GM23338 (cell line): ENCODE measurements at regions not wholly inside any gene's neighbourhood (a gene's known extent, or its start where the extent isn't known, plus 50 kb on each side); places are given as distances from the start of the nearest gene placed in this dataset.

Source experiments
- ATAC-seq: fragments of 200-7000 bp; cut with Tn5 transposase; 3 replicates; pipeline ENCODE4 v1.9.1; 2020
- DNase-seq: peaks from one replicate; pipeline ENCODE4 v3.0.0-alpha.2; 2015; ENCODE audit warnings: low spot score
- H2AFZ ChIP-seq: fragments of 200-600 bp; sonication (generic); 2 replicates; pipeline ENCODE4 v1.8.0; 2016; ENCODE audit warnings: antibody characterized with exemption, mild to moderate bottlenecking, moderate library complexity
- H3F3A ChIP-seq: fragments of 200-600 bp; sonication (generic); replicated peaks from 2 replicates; pipeline ENCODE4 v1.8.0; 2017; ENCODE audit warnings: antibody characterized with exemption, mixed run types, low read depth
- H3K27ac ChIP-seq: fragments of 200-600 bp; sonication (generic); 2 replicates; pipeline ENCODE4 v1.6.1; 2016; ENCODE audit warnings: low read depth
- H3K27me3 ChIP-seq: fragments of 200-600 bp; sonication (generic); 2 replicates; pipeline ENCODE4 v1.8.0; 2016; ENCODE audit warnings: mild to moderate bottlenecking, mixed run types, moderate library complexity; ENCODE audit not compliant: insufficient read depth
- H3K36me3 ChIP-seq: fragments of 200-600 bp; sonication (generic); 2 replicates; pipeline ENCODE4 v1.8.0; 2016; ENCODE audit warnings: mild to moderate bottlenecking; ENCODE audit not compliant: insufficient read depth
- H3K4me1 ChIP-seq: fragments of 200-600 bp; sonication (generic); 2 replicates; pipeline ENCODE4 v1.8.0; 2016; ENCODE audit warnings: mild to moderate bottlenecking, moderate library complexity; ENCODE audit not compliant: insufficient read depth
- H3K4me2 ChIP-seq: fragments of 200-600 bp; sonication (generic); 2 replicates; pipeline ENCODE4 v1.7.1; 2017; ENCODE audit warnings: mixed run types
- H3K4me3 ChIP-seq: fragments of 200-600 bp; sonication (generic); 2 replicates; pipeline ENCODE4 v1.6.1; 2016; ENCODE audit warnings: mixed run types
- H3K79me2 ChIP-seq: fragments of 200-600 bp; sonication (generic); replicated peaks from 2 replicates; pipeline ENCODE4 v1.8.0; 2017; ENCODE audit warnings: mild to moderate bottlenecking; ENCODE audit not compliant: insufficient read depth
- H3K9me2 ChIP-seq: fragments of 200-600 bp; sonication (generic); 2 replicates; pipeline ENCODE4 v1.8.0; 2017; ENCODE audit not compliant: insufficient read depth
- H4K20me1 ChIP-seq: fragments of 200-600 bp; sonication (generic); replicated peaks from 2 replicates; pipeline ENCODE4 v1.8.0; 2017; ENCODE audit warnings: mild to moderate bottlenecking; ENCODE audit not compliant: insufficient read depth
- H3K27ac Mint-ChIP-seq: 2 replicates; pipeline ENCODE4 v1.8.0; 2020; ENCODE audit warnings: inconsistent platforms, mild to moderate bottlenecking, moderate library complexity, mixed read lengths
- H3K27me3 Mint-ChIP-seq: 3 replicates; pipeline ENCODE4 v1.8.0; 2022; ENCODE audit warnings: low read depth, mild to moderate bottlenecking, moderate library complexity, mixed read lengths, inconsistent platforms; ENCODE audit not compliant: insufficient read depth, poor library complexity
- H3K36me3 Mint-ChIP-seq: 3 replicates; pipeline ENCODE4 v1.8.0; 2021; ENCODE audit warnings: low read depth, mild to moderate bottlenecking, inconsistent platforms, moderate library complexity, mixed read lengths
- H3K4me1 Mint-ChIP-seq: 3 replicates; pipeline ENCODE4 v1.8.0; 2020; ENCODE audit warnings: mild to moderate bottlenecking, inconsistent platforms, mixed read lengths
- H3K4me3 Mint-ChIP-seq: 3 replicates; pipeline ENCODE4 v1.8.0; 2021; ENCODE audit warnings: moderate library complexity, mild to moderate bottlenecking, inconsistent platforms, mixed read lengths
- H3K9me3 Mint-ChIP-seq: 3 replicates; pipeline ENCODE4 v1.8.0; 2020; ENCODE audit warnings: moderate library complexity, mild to moderate bottlenecking, inconsistent platforms, mixed read lengths
- CREB1 ChIP-seq: fragments of 250-450 bp; sonication (Bioruptor Pico); IDR thresholded peaks from 2 replicates; pipeline ENCODE4 v1.5.0; 2020; ENCODE audit warnings: low read depth, mild to moderate bottlenecking, moderate library complexity
- EZH2 ChIP-seq: fragments of 200-600 bp; sonication (generic); IDR thresholded peaks from one replicate; pipeline ENCODE4 v1.8.0; 2017; ENCODE audit warnings: antibody characterized with exemption, mild to moderate bottlenecking, low read depth; ENCODE audit not compliant: unreplicated experiment
- EZH2phosphoT487 ChIP-seq: fragments of 200-600 bp; sonication (generic); IDR thresholded peaks from one replicate; pipeline ENCODE4 v1.8.1; 2018; ENCODE audit warnings: antibody characterized with exemption; ENCODE audit not compliant: unreplicated experiment
- JUNB ChIP-seq: IDR thresholded peaks from one replicate; pipeline ENCODE4 v1.6.1; 2016; ENCODE audit warnings: antibody characterized with exemption; ENCODE audit not compliant: unreplicated experiment
- NANOG ChIP-seq: IDR thresholded peaks from 2 replicates; pipeline ENCODE4 v1.6.1; 2016; ENCODE audit warnings: antibody characterized with exemption, borderline replicate concordance
- POLR2AphosphoS5 ChIP-seq: IDR thresholded peaks from 2 replicates; pipeline ENCODE4 v1.6.1; 2016; ENCODE audit warnings: antibody characterized with exemption, low read depth
- STAT1 ChIP-seq: IDR thresholded peaks from one replicate; pipeline ENCODE4 v1.6.1; 2016; ENCODE audit warnings: antibody characterized with exemption; ENCODE audit not compliant: unreplicated experiment
- ZNF114 ChIP-seq: fragments of 250-450 bp; sonication (Bioruptor Pico); IDR thresholded peaks from 2 replicates; pipeline ENCODE4 v1.5.0; 2020; ENCODE audit warnings: mild to moderate bottlenecking, moderate library complexity
- ZNF331 ChIP-seq: fragments of 250-450 bp; sonication (Bioruptor Pico); IDR thresholded peaks from 2 replicates; pipeline ENCODE4 v1.5.0; 2020; ENCODE audit warnings: low read depth, mild to moderate bottlenecking, moderate library complexity
- TF ChIP-seq, protein P1 (sequence below): IDR thresholded peaks from one replicate; pipeline ENCODE4 v1.6.1; 2018; ENCODE audit warnings: antibody characterized with exemption; ENCODE audit not compliant: unreplicated experiment
- TF ChIP-seq, protein P2 (sequence below): IDR thresholded peaks from 2 replicates; pipeline ENCODE4 v1.6.1; 2016; ENCODE audit warnings: antibody characterized with exemption
- TF ChIP-seq, protein P3 (sequence below), 2 experiments: fragments of 200-600 bp in 1 of 2; sonication (generic) in 1 of 2; conservative IDR thresholded peaks; 2 replicates each; pipeline versions ENCODE4 v1.5.1 to v1.6.1; 2016 to 2017; ENCODE audit warnings: antibody characterized with exemption in 2 of 2, low read depth in 2 of 2, mild to moderate bottlenecking in 2 of 2, moderate library complexity in 1 of 2
- TF ChIP-seq, protein P4 (sequence below): fragments of 250-450 bp; sonication (Bioruptor Pico); IDR thresholded peaks from 2 replicates; pipeline ENCODE4 v1.5.0; 2020; ENCODE audit warnings: mild to moderate bottlenecking, moderate library complexity

DNA sequence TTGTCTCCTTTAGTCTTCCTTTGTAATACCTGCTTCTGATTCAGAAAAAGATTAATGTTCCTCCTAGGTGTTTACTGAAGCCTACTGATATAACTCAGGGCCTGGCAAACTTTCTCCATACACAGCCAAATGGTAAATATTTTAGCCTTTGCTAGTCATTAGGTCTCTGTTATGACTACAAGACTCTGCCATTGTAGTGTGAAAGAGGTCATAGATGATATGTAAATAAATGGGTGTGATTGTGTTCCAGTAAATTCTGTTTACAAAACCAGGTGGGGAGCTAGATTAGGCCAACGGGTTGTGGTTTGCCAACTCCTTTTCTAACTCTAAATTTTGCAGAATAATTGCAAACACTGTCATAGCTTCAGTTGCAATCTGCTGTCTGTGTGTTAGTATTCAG is 568.1 kb upstream of the GNPDA2 start:
- no peak for ATAC-seq
- Histone ChIP-seq H3K27ac (no peak overlapping the region), H2AFZ (no peak overlapping the region), H3K36me3 (no peaks in the 10 kb centered on the region), H3F3A (no peaks in the 10 kb centered on the region), H3K27me3 (no peaks in the 10 kb centered on the region), H4K20me1 (no peaks in the 10 kb centered on the region), H3K4me1 (no peaks in the 10 kb centered on the region), H3K79me2 (no peaks in the 10 kb centered on the region), H3K9me2 (peaks cover 7% of the 10 kb centered on the region; the same call in 1 of the 2 replicates), H3K4me2 (no peak overlapping the region), H3K4me3 (no peak overlapping the region)
- no peak for TF ChIP-seq ZNF114 (CRISPR knock-in tag)
- no peak for TF ChIP-seq POLR2AphosphoS5
- no peak for TF ChIP-seq STAT1
- TF ChIP-seq, protein P1, sequence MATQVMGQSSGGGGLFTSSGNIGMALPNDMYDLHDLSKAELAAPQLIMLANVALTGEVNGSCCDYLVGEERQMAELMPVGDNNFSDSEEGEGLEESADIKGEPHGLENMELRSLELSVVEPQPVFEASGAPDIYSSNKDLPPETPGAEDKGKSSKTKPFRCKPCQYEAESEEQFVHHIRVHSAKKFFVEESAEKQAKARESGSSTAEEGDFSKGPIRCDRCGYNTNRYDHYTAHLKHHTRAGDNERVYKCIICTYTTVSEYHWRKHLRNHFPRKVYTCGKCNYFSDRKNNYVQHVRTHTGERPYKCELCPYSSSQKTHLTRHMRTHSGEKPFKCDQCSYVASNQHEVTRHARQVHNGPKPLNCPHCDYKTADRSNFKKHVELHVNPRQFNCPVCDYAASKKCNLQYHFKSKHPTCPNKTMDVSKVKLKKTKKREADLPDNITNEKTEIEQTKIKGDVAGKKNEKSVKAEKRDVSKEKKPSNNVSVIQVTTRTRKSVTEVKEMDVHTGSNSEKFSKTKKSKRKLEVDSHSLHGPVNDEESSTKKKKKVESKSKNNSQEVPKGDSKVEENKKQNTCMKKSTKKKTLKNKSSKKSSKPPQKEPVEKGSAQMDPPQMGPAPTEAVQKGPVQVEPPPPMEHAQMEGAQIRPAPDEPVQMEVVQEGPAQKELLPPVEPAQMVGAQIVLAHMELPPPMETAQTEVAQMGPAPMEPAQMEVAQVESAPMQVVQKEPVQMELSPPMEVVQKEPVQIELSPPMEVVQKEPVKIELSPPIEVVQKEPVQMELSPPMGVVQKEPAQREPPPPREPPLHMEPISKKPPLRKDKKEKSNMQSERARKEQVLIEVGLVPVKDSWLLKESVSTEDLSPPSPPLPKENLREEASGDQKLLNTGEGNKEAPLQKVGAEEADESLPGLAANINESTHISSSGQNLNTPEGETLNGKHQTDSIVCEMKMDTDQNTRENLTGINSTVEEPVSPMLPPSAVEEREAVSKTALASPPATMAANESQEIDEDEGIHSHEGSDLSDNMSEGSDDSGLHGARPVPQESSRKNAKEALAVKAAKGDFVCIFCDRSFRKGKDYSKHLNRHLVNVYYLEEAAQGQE = no peak
- TF ChIP-seq EZH2 = no peak
- no peak for TF ChIP-seq NANOG
- no peak for TF ChIP-seq JUNB
- TF ChIP-seq, protein P2, sequence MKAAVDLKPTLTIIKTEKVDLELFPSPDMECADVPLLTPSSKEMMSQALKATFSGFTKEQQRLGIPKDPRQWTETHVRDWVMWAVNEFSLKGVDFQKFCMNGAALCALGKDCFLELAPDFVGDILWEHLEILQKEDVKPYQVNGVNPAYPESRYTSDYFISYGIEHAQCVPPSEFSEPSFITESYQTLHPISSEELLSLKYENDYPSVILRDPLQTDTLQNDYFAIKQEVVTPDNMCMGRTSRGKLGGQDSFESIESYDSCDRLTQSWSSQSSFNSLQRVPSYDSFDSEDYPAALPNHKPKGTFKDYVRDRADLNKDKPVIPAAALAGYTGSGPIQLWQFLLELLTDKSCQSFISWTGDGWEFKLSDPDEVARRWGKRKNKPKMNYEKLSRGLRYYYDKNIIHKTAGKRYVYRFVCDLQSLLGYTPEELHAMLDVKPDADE = no peak
- TF ChIP-seq EZH2phosphoT487 = no peak
- TF ChIP-seq, protein P3, sequence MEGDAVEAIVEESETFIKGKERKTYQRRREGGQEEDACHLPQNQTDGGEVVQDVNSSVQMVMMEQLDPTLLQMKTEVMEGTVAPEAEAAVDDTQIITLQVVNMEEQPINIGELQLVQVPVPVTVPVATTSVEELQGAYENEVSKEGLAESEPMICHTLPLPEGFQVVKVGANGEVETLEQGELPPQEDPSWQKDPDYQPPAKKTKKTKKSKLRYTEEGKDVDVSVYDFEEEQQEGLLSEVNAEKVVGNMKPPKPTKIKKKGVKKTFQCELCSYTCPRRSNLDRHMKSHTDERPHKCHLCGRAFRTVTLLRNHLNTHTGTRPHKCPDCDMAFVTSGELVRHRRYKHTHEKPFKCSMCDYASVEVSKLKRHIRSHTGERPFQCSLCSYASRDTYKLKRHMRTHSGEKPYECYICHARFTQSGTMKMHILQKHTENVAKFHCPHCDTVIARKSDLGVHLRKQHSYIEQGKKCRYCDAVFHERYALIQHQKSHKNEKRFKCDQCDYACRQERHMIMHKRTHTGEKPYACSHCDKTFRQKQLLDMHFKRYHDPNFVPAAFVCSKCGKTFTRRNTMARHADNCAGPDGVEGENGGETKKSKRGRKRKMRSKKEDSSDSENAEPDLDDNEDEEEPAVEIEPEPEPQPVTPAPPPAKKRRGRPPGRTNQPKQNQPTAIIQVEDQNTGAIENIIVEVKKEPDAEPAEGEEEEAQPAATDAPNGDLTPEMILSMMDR (conservative IDR thresholded peaks at IDR 0.05; ENCODE audit: low read depth in 2 of 2) = no peak
- TF ChIP-seq, protein P4, sequence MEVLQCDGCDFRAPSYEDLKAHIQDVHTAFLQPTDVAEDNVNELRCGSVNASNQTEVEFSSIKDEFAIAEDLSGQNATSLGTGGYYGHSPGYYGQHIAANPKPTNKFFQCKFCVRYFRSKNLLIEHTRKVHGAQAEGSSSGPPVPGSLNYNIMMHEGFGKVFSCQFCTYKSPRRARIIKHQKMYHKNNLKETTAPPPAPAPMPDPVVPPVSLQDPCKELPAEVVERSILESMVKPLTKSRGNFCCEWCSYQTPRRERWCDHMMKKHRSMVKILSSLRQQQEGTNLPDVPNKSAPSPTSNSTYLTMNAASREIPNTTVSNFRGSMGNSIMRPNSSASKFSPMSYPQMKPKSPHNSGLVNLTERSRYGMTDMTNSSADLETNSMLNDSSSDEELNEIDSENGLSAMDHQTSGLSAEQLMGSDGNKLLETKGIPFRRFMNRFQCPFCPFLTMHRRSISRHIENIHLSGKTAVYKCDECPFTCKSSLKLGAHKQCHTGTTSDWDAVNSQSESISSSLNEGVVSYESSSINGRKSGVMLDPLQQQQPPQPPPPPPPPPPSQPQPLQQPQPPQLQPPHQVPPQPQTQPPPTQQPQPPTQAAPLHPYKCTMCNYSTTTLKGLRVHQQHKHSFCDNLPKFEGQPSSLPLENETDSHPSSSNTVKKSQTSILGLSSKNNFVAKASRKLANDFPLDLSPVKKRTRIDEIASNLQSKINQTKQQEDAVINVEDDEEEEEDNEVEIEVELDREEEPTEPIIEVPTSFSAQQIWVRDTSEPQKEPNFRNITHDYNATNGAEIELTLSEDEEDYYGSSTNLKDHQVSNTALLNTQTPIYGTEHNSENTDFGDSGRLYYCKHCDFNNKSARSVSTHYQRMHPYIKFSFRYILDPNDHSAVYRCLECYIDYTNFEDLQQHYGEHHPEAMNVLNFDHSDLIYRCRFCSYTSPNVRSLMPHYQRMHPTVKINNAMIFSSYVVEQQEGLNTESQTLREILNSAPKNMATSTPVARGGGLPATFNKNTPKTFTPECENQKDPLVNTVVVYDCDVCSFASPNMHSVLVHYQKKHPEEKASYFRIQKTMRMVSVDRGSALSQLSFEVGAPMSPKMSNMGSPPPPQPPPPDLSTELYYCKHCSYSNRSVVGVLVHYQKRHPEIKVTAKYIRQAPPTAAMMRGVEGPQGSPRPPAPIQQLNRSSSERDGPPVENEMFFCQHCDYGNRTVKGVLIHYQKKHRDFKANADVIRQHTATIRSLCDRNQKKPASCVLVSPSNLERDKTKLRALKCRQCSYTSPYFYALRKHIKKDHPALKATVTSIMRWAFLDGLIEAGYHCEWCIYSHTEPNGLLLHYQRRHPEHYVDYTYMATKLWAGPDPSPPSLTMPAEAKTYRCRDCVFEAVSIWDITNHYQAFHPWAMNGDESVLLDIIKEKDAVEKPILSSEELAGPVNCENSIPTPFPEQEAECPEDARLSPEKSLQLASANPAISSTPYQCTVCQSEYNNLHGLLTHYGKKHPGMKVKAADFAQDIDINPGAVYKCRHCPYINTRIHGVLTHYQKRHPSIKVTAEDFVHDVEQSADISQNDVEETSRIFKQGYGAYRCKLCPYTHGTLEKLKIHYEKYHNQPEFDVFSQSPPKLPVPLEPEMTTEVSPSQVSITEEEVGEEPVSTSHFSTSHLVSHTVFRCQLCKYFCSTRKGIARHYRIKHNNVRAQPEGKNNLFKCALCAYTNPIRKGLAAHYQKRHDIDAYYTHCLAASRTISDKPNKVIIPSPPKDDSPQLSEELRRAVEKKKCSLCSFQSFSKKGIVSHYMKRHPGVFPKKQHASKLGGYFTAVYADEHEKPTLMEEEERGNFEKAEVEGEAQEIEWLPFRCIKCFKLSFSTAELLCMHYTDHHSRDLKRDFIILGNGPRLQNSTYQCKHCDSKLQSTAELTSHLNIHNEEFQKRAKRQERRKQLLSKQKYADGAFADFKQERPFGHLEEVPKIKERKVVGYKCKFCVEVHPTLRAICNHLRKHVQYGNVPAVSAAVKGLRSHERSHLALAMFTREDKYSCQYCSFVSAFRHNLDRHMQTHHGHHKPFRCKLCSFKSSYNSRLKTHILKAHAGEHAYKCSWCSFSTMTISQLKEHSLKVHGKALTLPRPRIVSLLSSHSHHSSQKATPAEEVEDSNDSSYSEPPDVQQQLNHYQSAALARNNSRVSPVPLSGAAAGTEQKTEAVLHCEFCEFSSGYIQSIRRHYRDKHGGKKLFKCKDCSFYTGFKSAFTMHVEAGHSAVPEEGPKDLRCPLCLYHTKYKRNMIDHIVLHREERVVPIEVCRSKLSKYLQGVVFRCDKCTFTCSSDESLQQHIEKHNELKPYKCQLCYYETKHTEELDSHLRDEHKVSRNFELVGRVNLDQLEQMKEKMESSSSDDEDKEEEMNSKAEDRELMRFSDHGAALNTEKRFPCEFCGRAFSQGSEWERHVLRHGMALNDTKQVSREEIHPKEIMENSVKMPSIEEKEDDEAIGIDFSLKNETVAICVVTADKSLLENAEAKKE (CRISPR knock-in tag) = no peak
- no peak for TF ChIP-seq CREB1 (CRISPR knock-in tag)
- TF ChIP-seq ZNF331 (CRISPR knock-in tag) = no peak
- Mint-ChIP-seq H3K4me3 (no peak overlapping the region), H3K27me3 (peaks cover 1% of the 10 kb centered on the region), H3K36me3 (peaks cover 13% of the 10 kb centered on the region; the same call in 2 of the 3 replicates), H3K9me3 (peaks cover 68% of the 10 kb centered on the region), H3K4me1 (no peaks in the 10 kb centered on the region), H3K27ac (no peak overlapping the region)
- no peak for DNase-seq
